K562 (cell line): ENCODE measurements at regions not wholly inside any gene's neighbourhood (a gene's known extent, or its start where the extent isn't known, plus 50 kb on each side); places are given as distances from the start of the nearest gene placed in this dataset.

Experiments used
- BRF2 ChIP-seq: IDR thresholded peaks from 3 replicates; pipeline ENCODE4 v1.6.1; 2011; ENCODE audit warnings: borderline replicate concordance, mild to moderate bottlenecking; ENCODE audit not compliant: insufficient read length, insufficient read depth
- CHD2 ChIP-seq: IDR thresholded peaks from 2 replicates; pipeline ENCODE4 v1.6.1; 2011; ENCODE audit warnings: low read depth, low read length
- CTCFL ChIP-seq: IDR thresholded peaks from 2 replicates; pipeline ENCODE4 v1.6.1; 2011; ENCODE audit warnings: borderline replicate concordance, low read depth, mild to moderate bottlenecking, moderate library complexity, low read length; ENCODE audit not compliant: insufficient read depth, poor library complexity, severe bottlenecking
- ESRRA ChIP-seq: fragments of 450-650 bp; IDR thresholded peaks from 2 replicates; pipeline ENCODE4 v1.6.1; 2014; ENCODE audit warnings: low read depth, mild to moderate bottlenecking, moderate library complexity, borderline replicate concordance
- MITF ChIP-seq: IDR thresholded peaks from 2 replicates; pipeline ENCODE4 v1.6.1; 2014; ENCODE audit warnings: antibody characterized with exemption
- PCBP2 ChIP-seq: fragments of 200-400 bp; formaldehyde crosslinking; IDR thresholded peaks from 2 replicates; pipeline ENCODE4 v1.6.1; 2018; ENCODE audit warnings: low read length, low read depth, mild to moderate bottlenecking, moderate library complexity; ENCODE audit not compliant: poor library complexity, severe bottlenecking
- REST ChIP-seq, 2 experiments: fragments of 450-650 bp; formaldehyde crosslinking in 1 of 2; IDR thresholded peaks; 2 replicates each; pipeline versions ENCODE4 v1.4.0 to v1.6.1; 2014 to 2020; ENCODE audit warnings: mild to moderate bottlenecking in 2 of 2, borderline replicate concordance in 1 of 2, low read depth in 1 of 2
- TAF1 ChIP-seq: IDR thresholded peaks from 2 replicates; pipeline ENCODE4 v1.6.1; 2011; ENCODE audit warnings: mild to moderate bottlenecking, low read length, moderate library complexity; ENCODE audit not compliant: insufficient read depth, control insufficient read depth, severe bottlenecking; ENCODE audit errors: extremely low read depth
- TAL1 ChIP-seq: fragments of 450-650 bp; IDR thresholded peaks from 2 replicates; pipeline ENCODE4 v1.6.1; 2016; ENCODE audit warnings: mild to moderate bottlenecking
- TBL1XR1 ChIP-seq, 2 experiments: IDR thresholded peaks; 2 replicates each; pipeline ENCODE4 v1.6.1; 2012; ENCODE audit warnings: improper control_type of control experiment in 2 of 2, low read length in 2 of 2, mild to moderate bottlenecking in 1 of 2
- TRIM28 ChIP-seq: fragments of 450-650 bp; IDR thresholded peaks from 2 replicates; pipeline ENCODE4 v1.6.1; 2017
- ZNF347 ChIP-seq: fragments of 450-650 bp; formaldehyde crosslinking; IDR thresholded peaks from 2 replicates; pipeline ENCODE4 v1.4.0; 2020; ENCODE audit warnings: low read depth, mild to moderate bottlenecking, moderate library complexity

- TF ChIP-seq TAF1 (no peak), PCBP2 (no peak), CTCFL (no peak), TRIM28 (no peak), REST (IDR thresholded peaks at IDR 0.05; ENCODE audit: borderline replicate concordance) (no peak), REST (CRISPR knock-in tag; IDR thresholded peaks at IDR 0.05; ENCODE audit: low read depth) (no peak), MITF (no peak), ZNF347 (CRISPR knock-in tag) (no peak), BRF2 (no peak), ESRRA (no peak), CHD2 (no peak), TBL1XR1 (IDR thresholded peaks at IDR 0.05; ENCODE audit: low read length in 2 of 2) (no peak), TAL1 (no peak)
These were observed 55.5 kb upstream of the ZNF354A start (continued) for GRCh38 chr5:178785999-178786398.
